ENCODE measurements at regions not wholly inside any gene's neighbourhood (a gene's known extent, or its start where the extent isn't known, plus 50 kb on each side); places are given as distances from the start of the nearest gene placed in this dataset.

GRCh38 chr5:42919600-42919999 lies 107.9 kb upstream of the SELENOP start:
- TF ChIP-seq CTCF (IDR thresholded peaks at IDR 0.05): no peak
- TF ChIP-seq ZFX (IDR thresholded peaks at IDR 0.05; ENCODE audit: borderline replicate concordance): no peak

All from 22Rv1 (cell line).